DMS153 treated with DMSO at 0.1 percent for 48 hours (cell line): ENCODE measurements at regions not wholly inside any gene's neighbourhood (a gene's known extent, or its start where the extent isn't known, plus 50 kb on each side); places are given as distances from the start of the nearest gene placed in this dataset.

Source experiments
- DNase-seq: peaks from one replicate; lab custom pipeline; 2025; ENCODE audit not compliant: unreplicated experiment; lab: John Stamatoyannopoulos, UW

GRCh38 chr12:130100634-130101362 is 61.5 kb upstream of the FZD10 start:
- no peak for DNase-seq

DNA sequence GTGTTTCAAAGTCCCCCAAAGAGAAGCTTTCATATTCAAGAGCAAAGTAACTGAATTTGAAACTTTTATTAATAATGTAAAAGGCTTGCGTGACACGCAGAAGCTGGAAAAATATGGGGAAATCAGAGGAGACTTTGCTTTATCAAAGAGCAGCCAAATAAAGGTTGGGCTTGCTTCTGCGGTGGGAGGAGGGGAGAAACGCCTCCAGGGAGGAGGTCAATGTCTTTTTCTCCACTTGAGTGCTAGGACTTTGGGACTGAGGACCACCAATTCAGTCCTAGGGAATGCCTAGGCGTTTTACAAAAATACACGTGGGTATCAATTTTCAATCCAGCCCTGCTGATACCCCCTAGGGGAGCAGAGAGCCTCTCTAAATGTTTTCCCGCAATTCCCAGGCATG is 60.9 kb upstream of the FZD10 start:
- no peak for DNase-seq

DNA sequence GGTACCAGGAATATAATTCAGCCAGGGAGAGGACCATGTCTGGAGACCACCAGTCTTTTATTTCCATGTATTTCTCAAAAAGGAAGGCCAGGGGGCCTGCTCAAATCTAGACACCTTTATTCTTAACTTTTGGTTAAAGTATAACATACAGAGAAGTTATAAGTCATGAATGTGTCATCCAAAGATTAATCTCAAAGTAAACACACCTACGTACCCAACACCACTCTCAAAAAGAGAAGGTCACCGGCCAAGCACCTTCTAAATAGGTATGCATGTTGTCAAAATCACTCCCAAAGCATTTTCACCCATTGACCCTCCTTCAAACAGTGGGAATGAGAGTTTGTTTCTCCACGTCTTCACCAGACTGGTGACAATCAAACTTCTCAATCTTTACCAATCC is 60.0 kb upstream of the FZD10 start:
- no peak for DNase-seq

- peak; percentile 25 for DNase-seq
These were observed 57.6 kb upstream of the FZD10 start for GRCh38 chr12:130104571-130105106.

DNA sequence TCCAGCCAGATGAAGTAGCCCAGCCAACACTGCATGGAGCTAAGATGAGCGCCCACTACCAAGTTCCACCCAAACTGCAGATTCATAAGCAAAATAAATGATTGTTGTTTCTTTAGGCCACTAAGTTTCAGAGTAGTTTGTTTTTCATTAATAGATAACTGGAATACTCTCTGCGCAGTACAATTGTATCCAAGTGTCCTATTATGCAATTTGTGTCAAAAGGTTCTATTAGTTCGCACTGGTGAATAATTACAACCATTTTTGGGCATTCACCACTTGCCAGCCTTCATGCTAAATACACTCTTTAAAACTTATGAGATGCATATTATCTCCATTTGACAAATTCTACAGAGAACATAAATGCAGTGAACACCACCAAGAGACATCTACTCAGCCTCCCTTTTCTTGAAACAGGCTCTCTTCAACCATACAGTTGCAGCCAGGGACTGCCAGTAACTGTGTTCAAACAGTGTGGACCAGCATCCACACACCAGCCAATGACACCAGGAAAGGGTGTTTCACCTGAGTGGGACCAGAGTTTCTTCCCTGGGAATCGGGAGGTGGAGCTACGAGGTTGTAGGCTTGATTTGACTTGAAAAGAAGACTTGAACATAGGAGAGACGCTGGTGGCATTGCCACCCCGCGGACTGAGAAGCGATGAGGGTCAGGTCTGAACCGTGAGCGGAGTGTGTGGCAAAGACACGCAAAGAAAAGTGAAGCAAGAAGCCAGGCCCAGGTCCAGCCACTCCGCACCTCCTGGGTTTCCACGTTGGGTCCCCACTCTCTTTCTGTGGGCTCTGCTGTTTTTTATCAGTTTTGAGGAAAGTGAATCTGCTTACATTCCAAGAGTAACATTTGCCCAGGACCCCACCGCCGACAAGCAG is 53.0 kb upstream of the FZD10 start:
- DNase-seq = no peak

GRCh38 chr12:130110914-130111313 is 51.4 kb upstream of the FZD10 start:
- DNase-seq = no peak

DNA sequence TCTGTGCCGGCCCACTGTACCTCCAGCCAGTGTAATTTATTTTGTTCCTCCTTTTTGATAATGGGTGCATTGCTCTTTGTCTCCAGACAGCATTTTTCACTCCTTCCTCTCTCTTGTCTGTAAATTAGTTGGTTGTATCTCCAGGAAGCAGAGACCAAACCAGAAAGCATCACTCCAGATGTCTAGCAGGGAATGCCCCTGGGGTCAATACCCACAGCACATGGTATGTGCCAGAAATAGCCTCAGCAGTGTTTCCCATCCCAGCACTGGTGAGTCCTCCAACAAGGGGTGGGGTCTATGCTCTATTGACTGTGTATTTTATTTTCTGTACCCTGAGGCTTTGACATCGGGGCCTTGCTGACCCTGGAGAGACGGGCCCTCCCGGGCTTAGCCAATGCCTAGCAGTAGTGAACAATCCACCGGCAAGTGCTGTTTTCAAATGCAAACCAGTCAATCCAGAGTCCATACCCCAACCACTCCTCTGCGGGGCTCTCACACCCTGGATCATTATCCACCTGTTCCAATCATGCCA is 50.2 kb upstream of the FZD10 start:
- no peak for DNase-seq
